ENCODE measurements at regions not wholly inside any gene's neighbourhood (a gene's known extent, or its start where the extent isn't known, plus 50 kb on each side); places are given as distances from the start of the nearest gene placed in this dataset.

GRCh38 chr11:87851234-87851633, 324.0 kb downstream of the RAB38 start:
- Histone ChIP-seq H3K4me2 (no peak overlapping the region), H3K9ac (no peak overlapping the region), H2AFZ (replicated peaks) (no peak overlapping the region), H3K27ac (no peak overlapping the region), H3K36me3 (no peaks in the 10 kb centered on the region), H3F3A (ENCODE audit: low read depth) (no peaks in the 10 kb centered on the region), H3K4me1 (no peaks in the 10 kb centered on the region), H4K20me1 (ENCODE audit: low read depth) (no peaks in the 10 kb centered on the region), H3K9me3 (ENCODE audit: low read depth) (no peaks in the 10 kb centered on the region), H3K4me3 (no peak overlapping the region), H3K27me3 (no peaks in the 10 kb centered on the region), H3K79me2 (ENCODE audit: low read depth) (no peaks in the 10 kb centered on the region)
- Mint-ChIP-seq H3K27me3 (ENCODE audit: insufficient read depth, low read depth) (no peaks in the 10 kb centered on the region), H3K4me1 (no peaks in the 10 kb centered on the region), H3K27ac (no peak overlapping the region), H3K4me3 (no peak overlapping the region), H3K9me3 (no peaks in the 10 kb centered on the region), H3K36me3 (no peaks in the 10 kb centered on the region)
- TF ChIP-seq EZH2 (IDR thresholded peaks at IDR 0.05) (no peak), EZH2phosphoT487 (IDR thresholded peaks at IDR 0.05) (no peak), CTCF (IDR thresholded peaks at IDR 0.05) (no peak)
- no peak for DNase-seq (ENCODE audit: low spot score)

GRCh38 chr11:87849216-87849615, 326.0 kb downstream of the RAB38 start:
- Histone ChIP-seq H4K20me1 (ENCODE audit: low read depth) (no peaks in the 10 kb centered on the region), H2AFZ (replicated peaks) (no peak overlapping the region), H3K4me2 (no peak overlapping the region), H3K9me3 (ENCODE audit: low read depth) (no peaks in the 10 kb centered on the region), H3K9ac (no peak overlapping the region), H3F3A (ENCODE audit: low read depth) (no peaks in the 10 kb centered on the region), H3K79me2 (ENCODE audit: low read depth) (no peaks in the 10 kb centered on the region), H3K27me3 (no peaks in the 10 kb centered on the region), H3K4me1 (no peaks in the 10 kb centered on the region), H3K4me3 (no peak overlapping the region), H3K36me3 (no peaks in the 10 kb centered on the region), H3K27ac (no peak overlapping the region)
- H3K27ac Mint-ChIP-seq: no peak overlapping the region
- DNase-seq (ENCODE audit: low spot score): no peak
- no peaks in the 10 kb centered on the region for H3K4me1 Mint-ChIP-seq
- no peak overlapping the region for H3K4me3 Mint-ChIP-seq
- no peaks in the 10 kb centered on the region for H3K36me3 Mint-ChIP-seq
- no peaks in the 10 kb centered on the region for H3K27me3 Mint-ChIP-seq (ENCODE audit: insufficient read depth, low read depth)
- no peak for TF ChIP-seq CTCF (IDR thresholded peaks at IDR 0.05)
- TF ChIP-seq EZH2 (IDR thresholded peaks at IDR 0.05): no peak
- no peak for TF ChIP-seq EZH2phosphoT487 (IDR thresholded peaks at IDR 0.05)
- H3K9me3 Mint-ChIP-seq: no peaks in the 10 kb centered on the region

- no peak overlapping the region for H3K27ac Mint-ChIP-seq
Observed at GRCh38 chr11:87840786-87841185, 334.5 kb downstream of the RAB38 start.

More at GRCh38 chr11:87840786-87841185, 334.5 kb downstream of the RAB38 start:
- Mint-ChIP-seq H3K4me3 (no peak overlapping the region), H3K36me3 (no peaks in the 10 kb centered on the region), H3K4me1 (no peaks in the 10 kb centered on the region), H3K27me3 (ENCODE audit: insufficient read depth, low read depth) (no peaks in the 10 kb centered on the region), H3K9me3 (no peaks in the 10 kb centered on the region)
- H3K36me3 ChIP-seq: no peaks in the 10 kb centered on the region
- H2AFZ ChIP-seq (replicated peaks): no peak overlapping the region
- peaks cover 5% of the 10 kb centered on the region for H3F3A ChIP-seq (ENCODE audit: low read depth)
- H3K27me3 ChIP-seq: no peaks in the 10 kb centered on the region
- H3K27ac ChIP-seq: no peak overlapping the region
- no peak overlapping the region for H3K4me2 ChIP-seq
- no peak overlapping the region for H3K4me3 ChIP-seq
- TF ChIP-seq EZH2 (IDR thresholded peaks at IDR 0.05) (no peak), CTCF (IDR thresholded peaks at IDR 0.05) (no peak), EZH2phosphoT487 (IDR thresholded peaks at IDR 0.05) (no peak)
- peaks cover 20% of the 10 kb centered on the region for H3K4me1 ChIP-seq
- no peaks in the 10 kb centered on the region for H4K20me1 ChIP-seq (ENCODE audit: low read depth)
- no peak for DNase-seq (ENCODE audit: low spot score)
- H3K79me2 ChIP-seq (ENCODE audit: low read depth): no peaks in the 10 kb centered on the region
- H3K9ac ChIP-seq: no peak overlapping the region
- no peaks in the 10 kb centered on the region for H3K9me3 ChIP-seq (ENCODE audit: low read depth)
